ENCODE measurements at regions not wholly inside any gene's neighbourhood (a gene's known extent, or its start where the extent isn't known, plus 50 kb on each side); places are given as distances from the start of the nearest gene placed in this dataset.
"Not testable (repeated sequence)": the region's sequence is repeated elsewhere in the genome, so short reads cannot be mapped to it uniquely, and the experiment has no call there.

DNA sequence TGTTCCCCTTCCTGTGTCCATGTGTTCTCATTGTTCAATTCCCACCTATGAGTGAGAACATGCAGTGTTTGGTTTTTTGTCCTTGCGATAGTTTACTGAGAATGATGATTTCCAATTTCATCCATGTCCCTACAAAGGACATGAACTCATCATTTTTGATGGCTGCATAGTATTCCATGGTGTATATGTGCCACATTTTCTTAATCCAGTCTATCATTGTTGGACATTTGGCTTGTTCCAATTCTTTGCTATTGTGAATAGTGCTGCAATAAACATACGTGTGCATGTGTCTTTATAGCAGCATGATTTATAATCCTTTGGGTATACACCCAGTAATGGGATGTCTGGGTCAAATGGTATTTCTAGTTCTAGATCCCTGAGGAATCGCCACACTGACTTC lies 712.5 kb upstream of the ADGRB3 start:
- H3K4me3 ChIP-seq (replicated peaks in 1 of 3; ENCODE audit: insufficient read depth in 1 of 3, low read depth in 1 of 3, low read length in 3 of 3); dilution Hi-C loops (cut with MboI; ENCODE audit: extremely low pct_ligation_motif_present, low sequenced_read_pairs); H3K36me3 ChIP-seq (ENCODE audit: control insufficient read depth in 2 of 2, extremely low read depth in 1 of 2, insufficient read depth in 2 of 2, low read length in 2 of 2); BruUV-seq (replicated peaks); FAIRE-seq; H3K27ac ChIP-seq (ENCODE audit: insufficient read depth, low read depth, low read length); H3K9me1 ChIP-seq (replicated peaks; ENCODE audit: control insufficient read depth, extremely low read depth, insufficient read depth, low read length); POLR2A ChIA-PET; DNase-seq (ENCODE audit: low read depth, low spot score); H3K27me3 ChIP-seq (ENCODE audit: control insufficient read depth in 2 of 2, insufficient read depth in 2 of 2, low read length in 2 of 2); H3K9ac ChIP-seq (replicated peaks; ENCODE audit: extremely low read depth, insufficient read depth, low read length); H4K20me1 ChIP-seq (replicated peaks; ENCODE audit: control insufficient read depth, extremely low read depth, insufficient read depth, low read length); H3K79me2 ChIP-seq (ENCODE audit: control insufficient read depth, insufficient read depth, low read length); CTCF ChIA-PET; H2AFZ ChIP-seq (ENCODE audit: low read depth, low read length); H3K4me1 ChIP-seq (ENCODE audit: control insufficient read depth, extremely low read depth, insufficient read depth, low read length); H3K4me2 ChIP-seq (ENCODE audit: insufficient read depth, low read length); H3K9me3 ChIP-seq (replicated peaks; ENCODE audit: control insufficient read depth, insufficient read depth, low read length): not testable (repeated sequence)
- intact Hi-C loops (cut with micrococcal nuclease): loop anchor here (5.0 kb wide), 1 partner anchor 345 kb away; no protein-coding TSS in a partner anchor

DNA sequence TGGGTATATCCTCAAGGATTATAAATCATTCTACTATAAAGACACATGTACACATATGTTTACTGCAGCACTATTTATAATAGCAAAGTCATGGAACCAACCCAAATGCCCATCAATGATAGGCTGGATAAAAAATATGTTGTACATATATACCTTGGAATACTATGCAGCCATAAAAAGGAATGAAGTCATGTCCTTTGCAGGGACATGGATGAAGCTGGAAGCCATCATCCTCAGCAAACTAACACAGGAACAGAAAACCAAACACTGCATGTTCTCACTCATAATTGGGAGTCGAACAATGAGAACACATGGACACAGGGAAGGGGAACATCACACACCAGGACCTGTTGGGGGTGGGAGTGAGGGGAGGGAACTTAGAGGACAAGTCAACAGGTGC lies 715.0 kb upstream of the ADGRB3 start:
- H3K9me1 ChIP-seq (replicated peaks; ENCODE audit: control insufficient read depth, extremely low read depth, insufficient read depth, low read length); BruUV-seq (replicated peaks); FAIRE-seq; H3K4me2 ChIP-seq (ENCODE audit: insufficient read depth, low read length); H3K9me3 ChIP-seq (replicated peaks; ENCODE audit: control insufficient read depth, insufficient read depth, low read length); H3K36me3 ChIP-seq (ENCODE audit: control insufficient read depth in 2 of 2, extremely low read depth in 1 of 2, insufficient read depth in 2 of 2, low read length in 2 of 2); DNase-seq (ENCODE audit: low read depth, low spot score); H4K20me1 ChIP-seq (replicated peaks; ENCODE audit: control insufficient read depth, extremely low read depth, insufficient read depth, low read length); dilution Hi-C loops (cut with MboI; ENCODE audit: extremely low pct_ligation_motif_present, low sequenced_read_pairs); H3K9ac ChIP-seq (replicated peaks; ENCODE audit: extremely low read depth, insufficient read depth, low read length); H3K4me1 ChIP-seq (ENCODE audit: control insufficient read depth, extremely low read depth, insufficient read depth, low read length); CTCF ChIA-PET; H3K4me3 ChIP-seq (replicated peaks in 1 of 3; ENCODE audit: insufficient read depth in 1 of 3, low read depth in 1 of 3, low read length in 3 of 3); H3K27me3 ChIP-seq (ENCODE audit: control insufficient read depth in 2 of 2, insufficient read depth in 2 of 2, low read length in 2 of 2); POLR2A ChIA-PET; H3K79me2 ChIP-seq (ENCODE audit: control insufficient read depth, insufficient read depth, low read length); H3K27ac ChIP-seq (ENCODE audit: insufficient read depth, low read depth, low read length); H2AFZ ChIP-seq (ENCODE audit: low read depth, low read length): not testable (repeated sequence)
- intact Hi-C loops (cut with micrococcal nuclease): loop anchor here (5.0 kb wide), 1 partner anchor 347 kb away; no protein-coding TSS in a partner anchor

DNA sequence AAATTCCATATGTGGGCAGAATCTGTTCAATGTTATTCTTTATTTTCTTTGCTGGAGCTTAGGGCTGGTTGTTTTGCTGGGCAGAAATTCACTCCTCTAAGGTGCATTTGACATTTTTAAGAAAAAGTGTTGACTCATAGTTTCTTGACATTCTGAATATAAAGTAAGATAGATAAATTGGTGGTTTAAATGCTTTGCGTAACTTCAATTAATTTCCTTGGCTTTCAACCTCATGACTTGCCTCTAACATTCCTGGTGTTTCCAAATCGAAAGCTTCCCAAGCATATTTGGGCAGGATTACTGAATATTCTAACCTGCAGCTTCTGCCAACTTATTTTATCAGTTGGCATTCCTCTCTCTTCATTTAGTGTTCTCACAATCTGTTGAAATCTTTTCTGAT lies 718.7 kb upstream of the ADGRB3 start:
- Histone ChIP-seq H3K27me3 (ENCODE audit: control insufficient read depth in 2 of 2, insufficient read depth in 2 of 2, low read length in 2 of 2) (no peaks in the 10 kb centered on the region), H3K4me3 (replicated peaks in 1 of 3; ENCODE audit: insufficient read depth in 1 of 3, low read depth in 1 of 3, low read length in 3 of 3) (no peak overlapping the region), H3K9me1 (replicated peaks; ENCODE audit: control insufficient read depth, extremely low read depth, insufficient read depth, low read length) (no peaks in the 10 kb centered on the region), H3K27ac (ENCODE audit: insufficient read depth, low read depth, low read length) (no peak overlapping the region), H2AFZ (ENCODE audit: low read depth, low read length) (no peak overlapping the region), H3K79me2 (ENCODE audit: control insufficient read depth, insufficient read depth, low read length) (no peaks in the 10 kb centered on the region), H3K4me1 (ENCODE audit: control insufficient read depth, extremely low read depth, insufficient read depth, low read length) (no peaks in the 10 kb centered on the region), H3K36me3 (ENCODE audit: control insufficient read depth in 2 of 2, extremely low read depth in 1 of 2, insufficient read depth in 2 of 2, low read length in 2 of 2) (no peaks in the 10 kb centered on the region), H3K9ac (replicated peaks; ENCODE audit: extremely low read depth, insufficient read depth, low read length) (no peak overlapping the region), H3K4me2 (ENCODE audit: insufficient read depth, low read length) (no peak overlapping the region), H4K20me1 (replicated peaks; ENCODE audit: control insufficient read depth, extremely low read depth, insufficient read depth, low read length) (no peaks in the 10 kb centered on the region), H3K9me3 (replicated peaks; ENCODE audit: control insufficient read depth, insufficient read depth, low read length) (no peaks in the 10 kb centered on the region)
- intact Hi-C loops (cut with micrococcal nuclease): no loop called here
- POLR2A ChIA-PET: no interaction called here
- FAIRE-seq (no peak), DNase-seq (ENCODE audit: low read depth, low spot score) (no peak)
- CTCF ChIA-PET: no interaction called here
- dilution Hi-C loops (cut with MboI; ENCODE audit: extremely low pct_ligation_motif_present, low sequenced_read_pairs): no loop called here
- no TSS peak for BruUV-seq (replicated peaks)
- no peak for TF ChIP-seq POLR2AphosphoS5 (IDR thresholded peaks at IDR 0.05; ENCODE audit: insufficient read depth, low read depth, low read length)
- TF ChIP-seq, protein P1, sequence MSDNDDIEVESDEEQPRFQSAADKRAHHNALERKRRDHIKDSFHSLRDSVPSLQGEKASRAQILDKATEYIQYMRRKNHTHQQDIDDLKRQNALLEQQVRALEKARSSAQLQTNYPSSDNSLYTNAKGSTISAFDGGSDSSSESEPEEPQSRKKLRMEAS (IDR thresholded peaks at IDR 0.05; ENCODE audit: insufficient read depth, insufficient read length): no peak

Measured in endothelial cell of umbilical vein (primary cell).